ENCODE measurements at regions not wholly inside any gene's neighbourhood (a gene's known extent, or its start where the extent isn't known, plus 50 kb on each side); places are given as distances from the start of the nearest gene placed in this dataset.
"Not testable (repeated sequence)": the region's sequence is repeated elsewhere in the genome, so short reads cannot be mapped to it uniquely, and the experiment has no call there.

- Histone ChIP-seq H3K4me3 (no peak overlapping the region), H3K27me3 (no peaks in the 10 kb centered on the region), H3K4me1 (peaks cover 1% of the 10 kb centered on the region), H3K36me3 (no peaks in the 10 kb centered on the region), H3K9me3 (no peaks in the 10 kb centered on the region), H3K27ac (no peak overlapping the region)
- ATAC-seq (no peak), DNase-seq (peak; percentile 23)
- intact Hi-C loops (cut with DNase I), result no loop called here
- TF ChIP-seq, protein P1, sequence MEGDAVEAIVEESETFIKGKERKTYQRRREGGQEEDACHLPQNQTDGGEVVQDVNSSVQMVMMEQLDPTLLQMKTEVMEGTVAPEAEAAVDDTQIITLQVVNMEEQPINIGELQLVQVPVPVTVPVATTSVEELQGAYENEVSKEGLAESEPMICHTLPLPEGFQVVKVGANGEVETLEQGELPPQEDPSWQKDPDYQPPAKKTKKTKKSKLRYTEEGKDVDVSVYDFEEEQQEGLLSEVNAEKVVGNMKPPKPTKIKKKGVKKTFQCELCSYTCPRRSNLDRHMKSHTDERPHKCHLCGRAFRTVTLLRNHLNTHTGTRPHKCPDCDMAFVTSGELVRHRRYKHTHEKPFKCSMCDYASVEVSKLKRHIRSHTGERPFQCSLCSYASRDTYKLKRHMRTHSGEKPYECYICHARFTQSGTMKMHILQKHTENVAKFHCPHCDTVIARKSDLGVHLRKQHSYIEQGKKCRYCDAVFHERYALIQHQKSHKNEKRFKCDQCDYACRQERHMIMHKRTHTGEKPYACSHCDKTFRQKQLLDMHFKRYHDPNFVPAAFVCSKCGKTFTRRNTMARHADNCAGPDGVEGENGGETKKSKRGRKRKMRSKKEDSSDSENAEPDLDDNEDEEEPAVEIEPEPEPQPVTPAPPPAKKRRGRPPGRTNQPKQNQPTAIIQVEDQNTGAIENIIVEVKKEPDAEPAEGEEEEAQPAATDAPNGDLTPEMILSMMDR (IDR thresholded peaks at IDR 0.05), result no peak
Measured at GRCh38 chr3:197450810-197451209, 105.0 kb downstream of the BDH1 start.

DNA sequence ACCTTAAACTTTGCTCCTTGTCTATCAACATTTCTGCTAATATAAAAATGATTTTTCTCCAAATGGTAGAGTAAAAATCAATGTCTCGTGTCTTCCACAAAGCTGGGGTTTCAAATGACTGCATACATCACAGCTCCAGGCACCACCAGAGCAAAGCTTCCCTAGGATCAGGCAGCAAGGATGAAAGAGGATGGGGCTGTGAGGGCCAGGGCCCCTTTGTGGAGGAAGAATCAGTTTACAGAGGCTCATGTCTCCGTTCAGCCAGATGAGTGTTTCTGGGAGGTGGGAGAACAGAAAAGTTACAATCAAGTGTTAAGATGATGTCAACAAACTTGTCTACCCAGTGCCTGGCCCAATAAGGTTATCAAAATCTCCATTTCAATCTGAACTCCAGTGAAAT is 105.5 kb downstream of the BDH1 start:
- no peak overlapping the region for H3K27ac ChIP-seq
- ATAC-seq, result no peak
- H3K36me3 ChIP-seq, result no peaks in the 10 kb centered on the region
- no peaks in the 10 kb centered on the region for H3K4me1 ChIP-seq
- no peaks in the 10 kb centered on the region for H3K27me3 ChIP-seq
- intact Hi-C loops (cut with DNase I), result no loop called here
- no peaks in the 10 kb centered on the region for H3K9me3 ChIP-seq
- DNase-seq, result peak; percentile 23
- H3K4me3 ChIP-seq, result no peak overlapping the region
- TF ChIP-seq, protein P1 (IDR thresholded peaks at IDR 0.05), result no peak

DNA sequence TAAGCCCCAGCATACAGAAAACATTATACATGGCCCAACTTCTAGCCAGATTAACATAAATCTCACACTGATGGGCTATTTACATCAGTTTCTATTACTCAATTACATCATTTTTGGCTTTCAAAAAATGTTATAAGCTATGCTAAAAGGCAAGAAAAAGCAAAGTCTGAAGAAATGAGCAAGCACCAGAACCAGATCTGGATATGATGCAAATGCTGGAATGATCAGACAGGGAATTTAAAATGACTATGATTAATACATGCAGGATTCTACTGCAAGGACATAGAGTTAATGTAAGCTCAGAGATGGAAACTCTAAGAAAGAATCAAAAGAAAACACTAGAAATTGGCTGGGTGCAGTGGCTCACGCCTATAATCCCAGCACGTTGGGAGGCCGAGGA is 106.6 kb downstream of the BDH1 start:
- H3K4me1 ChIP-seq; H3K27ac ChIP-seq; DNase-seq; ATAC-seq; H3K36me3 ChIP-seq; H3K4me3 ChIP-seq; H3K27me3 ChIP-seq; intact Hi-C loops (cut with DNase I); H3K9me3 ChIP-seq: not testable (repeated sequence)

- ATAC-seq; H3K4me3 ChIP-seq; DNase-seq; H3K36me3 ChIP-seq; H3K27me3 ChIP-seq; H3K9me3 ChIP-seq; H3K4me1 ChIP-seq; H3K27ac ChIP-seq; intact Hi-C loops (cut with DNase I): not testable (repeated sequence)
Measured at GRCh38 chr3:197447781-197448180, 108.0 kb downstream of the BDH1 start.

GRCh38 chr3:197447057-197447456 is 108.7 kb downstream of the BDH1 start:
- TF ChIP-seq, protein P1 (IDR thresholded peaks at IDR 0.05), result no peak
- no peak for ATAC-seq

GRCh38 chr3:197446700-197447056 is 109.1 kb downstream of the BDH1 start:
- H3K27me3 ChIP-seq, result no peaks in the 10 kb centered on the region
- no peaks in the 10 kb centered on the region for H3K4me1 ChIP-seq
- H3K4me3 ChIP-seq, result no peak overlapping the region
- no peak for ATAC-seq
- no peaks in the 10 kb centered on the region for H3K9me3 ChIP-seq
- TF ChIP-seq, protein P1 (IDR thresholded peaks at IDR 0.05), result no peak
- DNase-seq, result peak; percentile 44
- H3K36me3 ChIP-seq, result no peaks in the 10 kb centered on the region
- intact Hi-C loops (cut with DNase I), result no loop called here
- no peak overlapping the region for H3K27ac ChIP-seq

More at GRCh38 chr3:197447057-197447456, 108.7 kb downstream of the BDH1 start:
- Histone ChIP-seq H3K9me3 (no peaks in the 10 kb centered on the region), H3K4me1 (no peaks in the 10 kb centered on the region), H3K27ac (no peak overlapping the region), H3K4me3 (no peak overlapping the region), H3K27me3 (no peaks in the 10 kb centered on the region), H3K36me3 (no peaks in the 10 kb centered on the region)
- intact Hi-C loops (cut with DNase I), result no loop called here
- DNase-seq, result peak; percentile 42

Data from upper lobe of right lung (tissue), 1 donor.